Panc1 (cell line): ENCODE measurements at regions not wholly inside any gene's neighbourhood (a gene's known extent, or its start where the extent isn't known, plus 50 kb on each side); places are given as distances from the start of the nearest gene placed in this dataset.

Experiments used
- POLR2AphosphoS5 ChIP-seq: IDR thresholded peaks from 2 replicates; pipeline ENCODE4 v1.6.1; 2012; ENCODE audit warnings: mild to moderate bottlenecking, low read depth, low read length, moderate library complexity
- TCF7L2 ChIP-seq: IDR thresholded peaks from 2 replicates; pipeline ENCODE4 v1.6.1; 2011; ENCODE audit warnings: mild to moderate bottlenecking, low read depth, low read length, inconsistent platforms
- TF ChIP-seq, protein P1 (sequence below): fragments of 450-650 bp; IDR thresholded peaks from 2 replicates; pipeline ENCODE4 v1.5.1; 2017; ENCODE audit warnings: mild to moderate bottlenecking
- TF ChIP-seq, protein P2 (sequence below), 2 experiments: IDR thresholded peaks; 2 replicates each; pipeline ENCODE4 v1.6.1; 2011 to 2012; ENCODE audit warnings: low read depth in 2 of 2, control low read depth in 1 of 2, low read length in 1 of 2, mild to moderate bottlenecking in 1 of 2, moderate library complexity in 1 of 2; ENCODE audit not compliant: insufficient read depth in 1 of 2

DNA sequence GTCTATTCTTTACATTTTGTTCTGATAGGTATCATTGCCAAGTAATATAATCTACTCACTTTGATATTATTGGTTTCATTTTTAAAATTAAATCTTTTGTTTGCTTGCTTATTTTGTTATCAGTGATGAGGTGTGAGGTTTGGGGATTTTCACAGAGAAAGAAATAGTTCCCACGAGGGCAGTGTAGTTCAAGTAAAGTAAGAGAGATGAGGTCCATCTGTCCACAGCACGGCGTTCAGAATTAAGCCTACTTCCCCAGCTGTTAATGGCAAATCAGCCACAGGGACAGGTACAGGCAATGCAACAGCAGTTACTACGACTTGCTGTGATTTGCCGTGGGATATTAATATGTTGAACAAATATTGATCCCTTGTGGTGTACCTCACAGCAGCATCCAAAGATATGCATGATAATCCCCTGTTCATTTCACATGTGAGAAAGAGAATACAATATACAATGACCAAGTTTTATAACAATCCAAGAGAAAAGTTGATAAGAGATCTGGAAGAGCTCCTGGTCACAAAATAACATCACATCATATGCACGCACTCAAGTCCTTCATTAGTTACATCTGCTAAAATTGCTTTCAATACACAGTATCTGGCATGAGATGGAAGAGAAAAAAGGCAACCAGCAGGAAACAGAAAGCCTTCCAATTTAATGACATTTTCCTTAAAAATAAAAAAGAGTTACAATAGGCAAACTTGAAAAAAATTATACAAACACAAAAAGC, 131.6 kb downstream of the TUSC7 start:
- TF ChIP-seq, protein P1, sequence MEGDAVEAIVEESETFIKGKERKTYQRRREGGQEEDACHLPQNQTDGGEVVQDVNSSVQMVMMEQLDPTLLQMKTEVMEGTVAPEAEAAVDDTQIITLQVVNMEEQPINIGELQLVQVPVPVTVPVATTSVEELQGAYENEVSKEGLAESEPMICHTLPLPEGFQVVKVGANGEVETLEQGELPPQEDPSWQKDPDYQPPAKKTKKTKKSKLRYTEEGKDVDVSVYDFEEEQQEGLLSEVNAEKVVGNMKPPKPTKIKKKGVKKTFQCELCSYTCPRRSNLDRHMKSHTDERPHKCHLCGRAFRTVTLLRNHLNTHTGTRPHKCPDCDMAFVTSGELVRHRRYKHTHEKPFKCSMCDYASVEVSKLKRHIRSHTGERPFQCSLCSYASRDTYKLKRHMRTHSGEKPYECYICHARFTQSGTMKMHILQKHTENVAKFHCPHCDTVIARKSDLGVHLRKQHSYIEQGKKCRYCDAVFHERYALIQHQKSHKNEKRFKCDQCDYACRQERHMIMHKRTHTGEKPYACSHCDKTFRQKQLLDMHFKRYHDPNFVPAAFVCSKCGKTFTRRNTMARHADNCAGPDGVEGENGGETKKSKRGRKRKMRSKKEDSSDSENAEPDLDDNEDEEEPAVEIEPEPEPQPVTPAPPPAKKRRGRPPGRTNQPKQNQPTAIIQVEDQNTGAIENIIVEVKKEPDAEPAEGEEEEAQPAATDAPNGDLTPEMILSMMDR, result no peak
- TF ChIP-seq TCF7L2 (no peak), POLR2AphosphoS5 (no peak)
- TF ChIP-seq, protein P2, sequence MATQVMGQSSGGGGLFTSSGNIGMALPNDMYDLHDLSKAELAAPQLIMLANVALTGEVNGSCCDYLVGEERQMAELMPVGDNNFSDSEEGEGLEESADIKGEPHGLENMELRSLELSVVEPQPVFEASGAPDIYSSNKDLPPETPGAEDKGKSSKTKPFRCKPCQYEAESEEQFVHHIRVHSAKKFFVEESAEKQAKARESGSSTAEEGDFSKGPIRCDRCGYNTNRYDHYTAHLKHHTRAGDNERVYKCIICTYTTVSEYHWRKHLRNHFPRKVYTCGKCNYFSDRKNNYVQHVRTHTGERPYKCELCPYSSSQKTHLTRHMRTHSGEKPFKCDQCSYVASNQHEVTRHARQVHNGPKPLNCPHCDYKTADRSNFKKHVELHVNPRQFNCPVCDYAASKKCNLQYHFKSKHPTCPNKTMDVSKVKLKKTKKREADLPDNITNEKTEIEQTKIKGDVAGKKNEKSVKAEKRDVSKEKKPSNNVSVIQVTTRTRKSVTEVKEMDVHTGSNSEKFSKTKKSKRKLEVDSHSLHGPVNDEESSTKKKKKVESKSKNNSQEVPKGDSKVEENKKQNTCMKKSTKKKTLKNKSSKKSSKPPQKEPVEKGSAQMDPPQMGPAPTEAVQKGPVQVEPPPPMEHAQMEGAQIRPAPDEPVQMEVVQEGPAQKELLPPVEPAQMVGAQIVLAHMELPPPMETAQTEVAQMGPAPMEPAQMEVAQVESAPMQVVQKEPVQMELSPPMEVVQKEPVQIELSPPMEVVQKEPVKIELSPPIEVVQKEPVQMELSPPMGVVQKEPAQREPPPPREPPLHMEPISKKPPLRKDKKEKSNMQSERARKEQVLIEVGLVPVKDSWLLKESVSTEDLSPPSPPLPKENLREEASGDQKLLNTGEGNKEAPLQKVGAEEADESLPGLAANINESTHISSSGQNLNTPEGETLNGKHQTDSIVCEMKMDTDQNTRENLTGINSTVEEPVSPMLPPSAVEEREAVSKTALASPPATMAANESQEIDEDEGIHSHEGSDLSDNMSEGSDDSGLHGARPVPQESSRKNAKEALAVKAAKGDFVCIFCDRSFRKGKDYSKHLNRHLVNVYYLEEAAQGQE (IDR thresholded peaks at IDR 0.05; ENCODE audit: insufficient read depth in 1 of 2, low read depth in 2 of 2, low read length in 1 of 2), result no peak
